K562 (cell line): ENCODE measurements at regions not wholly inside any gene's neighbourhood (a gene's known extent, or its start where the extent isn't known, plus 50 kb on each side); places are given as distances from the start of the nearest gene placed in this dataset.

ENCODE experiments used
- ATAC-seq: fragments of 200-7000 bp; cut with Tn5 transposase; 3 replicates; pipeline ENCODE4 v1.9.1; 2020; ENCODE audit warnings: moderate library complexity
- BruUV-seq: library from RNA; stranded (reverse); fragments of 400-500 nt; replicated peaks from 2 replicates; lab custom pipeline; 2021; lab: Mats Ljungman, UMichigan
- CTCF ChIA-PET: fragments of 300-600 bp; formaldehyde crosslinking; extraction: SDS; loops from one replicate; lab custom pipeline; 2021; ENCODE audit warnings: low intra/inter-chr PET ratio; lab: Yijun Ruan, JAX
- POLR2A ChIA-PET: fragments of 300-600, 350-650 bp; sonication (Branson Sonifier 250); formaldehyde crosslinking; extraction: SDS; loops from one replicate; lab custom pipeline; 2021; ENCODE audit warnings: antibody characterized with exemption, inconsistent platforms; lab: Yijun Ruan, JAX
- DNase-seq, 4 experiments: peaks; one replicate each; pipeline versions ENCODE4 v3.0.0 to v3.0.0-alpha.2; 2011 to 2018; ENCODE audit warnings: low spot score in 3 of 4, mixed read lengths in 3 of 4; ENCODE audit errors: extremely low read depth in 1 of 4
- FAIRE-seq: peaks from 2 replicates; lab custom pipeline; 2011; peaks lifted over from hg19 to GRCh38; lab: Jason Lieb, UNC
- H2AFZ ChIP-seq: 2 replicates; pipeline ENCODE4 v1.6.0; 2011; ENCODE audit warnings: low read depth, low read length, control low read depth, inconsistent platforms
- H3K27ac ChIP-seq: fragments of 200-600 bp; 3 replicates; pipeline ENCODE4 v1.8.0; 2011; ENCODE audit warnings: low read depth, mild to moderate bottlenecking, control low read depth, inconsistent platforms, low read length, moderate library complexity, mixed read lengths; ENCODE audit errors: extremely low read depth
- H3K27me3 ChIP-seq, 2 experiments: fragments of 300-600 bp in 1 of 2; 2 replicates in 1 of 2; 3 replicates in 1 of 2; pipeline versions ENCODE4 v1.6.0 to v1.8.0; 2011; ENCODE audit warnings: inconsistent platforms in 2 of 2, low read length in 2 of 2, mild to moderate bottlenecking in 1 of 2, mixed read lengths in 1 of 2, moderate library complexity in 1 of 2; ENCODE audit not compliant: control insufficient read depth in 2 of 2, insufficient read depth in 2 of 2
- H3K36me3 ChIP-seq: fragments of 300-600 bp; 3 replicates; pipeline ENCODE4 v1.8.0; 2011; ENCODE audit warnings: mild to moderate bottlenecking, low read length, inconsistent platforms; ENCODE audit not compliant: control insufficient read depth, insufficient read depth
- H3K4me1 ChIP-seq, 2 experiments: fragments of 200-600 bp in 1 of 2; replicated peaks in 1 of 2; 2 replicates in 1 of 2; 3 replicates in 1 of 2; pipeline versions ENCODE4 v1.5.1 to v1.8.0; 2011; ENCODE audit warnings: inconsistent platforms in 2 of 2, low read length in 2 of 2, mild to moderate bottlenecking in 1 of 2, mixed read lengths in 1 of 2, moderate library complexity in 1 of 2; ENCODE audit not compliant: control insufficient read depth in 2 of 2, insufficient read depth in 2 of 2
- H3K4me2 ChIP-seq: 2 replicates; pipeline ENCODE4 v1.6.1; 2011; ENCODE audit warnings: low read length, control low read depth, inconsistent platforms, mixed read lengths; ENCODE audit not compliant: insufficient read depth
- H3K4me3 ChIP-seq: fragments of 200-600 bp; sonication (generic), shearing (Covaris generic); 2 replicates; pipeline ENCODE4 v1.5.1; 2016; ENCODE audit warnings: control low read depth, inconsistent platforms
- H3K79me2 ChIP-seq: fragments of 200-600 bp; 3 replicates; pipeline ENCODE4 v1.8.0; 2011; ENCODE audit warnings: low read length, inconsistent platforms; ENCODE audit not compliant: control insufficient read depth, insufficient read depth
- H3K9ac ChIP-seq, 2 experiments: 2 replicates each; pipeline versions ENCODE4 v1.6.0 to v1.6.1; 2011; ENCODE audit warnings: low read depth in 2 of 2, low read length in 2 of 2, control low read depth in 1 of 2, inconsistent platforms in 1 of 2, mild to moderate bottlenecking in 1 of 2, mixed read lengths in 1 of 2; ENCODE audit not compliant: insufficient read depth in 1 of 2
- H3K9me1 ChIP-seq: one replicate; pipeline ENCODE4 v1.6.0; 2011; ENCODE audit warnings: inconsistent platforms, mild to moderate bottlenecking, low read length, moderate library complexity; ENCODE audit not compliant: control insufficient read depth, insufficient read depth
- H3K9me3 ChIP-seq: replicated peaks from 2 replicates; pipeline ENCODE4 v1.5.1; 2011; ENCODE audit warnings: low read depth, low read length, inconsistent platforms; ENCODE audit not compliant: control insufficient read depth, insufficient read depth
- H4K20me1 ChIP-seq: replicated peaks from 2 replicates; pipeline ENCODE4 v1.6.1; 2011; ENCODE audit warnings: low read length, inconsistent platforms, mixed read lengths; ENCODE audit not compliant: control insufficient read depth, insufficient read depth
- HMBOX1 ChIP-seq: sonication (generic); IDR thresholded peaks from 2 replicates; pipeline ENCODE4 v1.6.1; 2016
- MEIS2 ChIP-seq: fragments of 450-650 bp; IDR thresholded peaks from 2 replicates; pipeline ENCODE4 v1.6.1; 2014; ENCODE audit warnings: mild to moderate bottlenecking; ENCODE audit not compliant: partially characterized antibody
- ZNF384 ChIP-seq: IDR thresholded peaks from 2 replicates; pipeline ENCODE4 v1.6.1; 2012; ENCODE audit warnings: low read depth, low read length, improper control_type of control experiment
- ZNF592 ChIP-seq: fragments of 450-650 bp; IDR thresholded peaks from 2 replicates; pipeline ENCODE4 v1.6.1; 2017; ENCODE audit warnings: antibody characterized with exemption, mild to moderate bottlenecking
- WGBS: fragments of 100-300 bp; shearing (Covaris generic); methylation state at CpG from one replicate; pipeline ENCODE4 v1.1.6; 2016; ENCODE audit warnings: low coverage, mixed read lengths; ENCODE audit not compliant: insufficient coverage; ENCODE audit errors: missing lambda C conversion rate; 5-methylcytosine and 5-hydroxymethylcytosine counted together
- in situ Hi-C: fragments of 300-500 bp; cut with MboI; formaldehyde crosslinking; loops from 4 replicates; pipeline ENCODE4 v1.15.0; 2018; ENCODE audit warnings: inconsistent platforms, mixed read lengths
- intact Hi-C: fragments of 100-400 bp; cut with micrococcal nuclease; formaldehyde crosslinking; loops from 2 replicates; pipeline ENCODE4 v1.14.2; 2022

DNA sequence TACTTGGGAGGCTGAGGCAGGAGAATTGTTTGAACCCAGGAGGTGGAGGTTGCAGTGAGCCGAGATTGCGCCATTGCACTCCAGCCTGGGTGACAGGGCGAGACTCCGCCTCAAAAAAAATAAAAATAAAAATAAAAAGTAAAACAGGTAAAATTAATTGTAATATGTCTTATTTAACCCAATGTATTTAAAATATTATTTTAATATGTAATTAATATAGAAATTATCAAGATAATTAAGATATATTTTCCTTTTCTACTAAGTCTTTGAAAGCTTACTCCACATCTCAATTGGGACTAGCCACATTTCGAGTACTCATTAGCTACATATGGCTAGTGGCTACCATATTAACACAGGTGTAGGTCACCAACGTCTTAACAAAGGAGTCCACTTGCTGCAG is 61.6 kb upstream of the IPO9 start (continued):
- no peak for TF ChIP-seq ZNF592

DNA sequence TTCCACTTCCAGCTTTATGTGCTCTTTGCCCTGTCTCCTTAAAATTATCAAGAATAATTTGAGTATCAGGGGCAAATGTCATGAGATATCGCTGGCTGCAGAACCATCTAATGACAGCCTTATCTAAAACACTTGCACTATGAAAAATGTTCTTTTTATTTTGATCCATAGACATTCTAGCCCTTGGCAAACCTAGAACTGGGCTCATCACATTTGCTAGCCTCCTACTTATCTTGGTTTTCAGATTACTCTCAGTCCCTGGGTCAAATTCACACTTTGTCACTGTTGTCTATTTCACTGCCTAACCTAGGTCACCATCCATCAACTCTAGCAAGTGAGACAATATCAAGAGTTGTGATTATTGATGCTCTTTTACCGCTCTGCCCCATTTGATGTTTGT is 59.9 kb upstream of the IPO9 start:
- TF ChIP-seq ZNF384, result no peak
- 0 out of 2 replicates have a peak, but pooled peaks have one; percentile 35 for TF ChIP-seq HMBOX1
- TF ChIP-seq MEIS2, result peak; percentile 26
- Histone ChIP-seq H2AFZ (no peak overlapping the region), H3K4me3 (no peak overlapping the region), H3K4me1 (no peaks in the 10 kb centered on the region; a peak in 2 of 5 replicates), H3K27me3 (no peaks in the 10 kb centered on the region; a peak in 1 of 5 replicates), H4K20me1 (no peaks in the 10 kb centered on the region), H3K27ac (no peak overlapping the region), H3K36me3 (no peaks in the 10 kb centered on the region), H3K79me2 (no peaks in the 10 kb centered on the region), H3K9ac (no peak overlapping the region), H3K9me1 (no peaks in the 10 kb centered on the region), H3K9me3 (no peaks in the 10 kb centered on the region), H3K4me2 (no peak overlapping the region)
- WGBS, result 13% methylated on average over 2 of the region's 2 CpGs
- CTCF ChIA-PET, result no interaction called here
- intact Hi-C loops (no loop called here), in situ Hi-C loops (no loop called here)
- no TSS peak for BruUV-seq
- DNase-seq, result no peak
- ATAC-seq, result no peak
- FAIRE-seq, result no peak
- POLR2A ChIA-PET, result interaction anchor here (1.0 to 1.2 kb wide), 2 partner anchors 13 to 30 kb away, joined by 4 to 5 read pairs; no protein-coding TSS in a partner anchor
